ENCODE measurements at regions not wholly inside any gene's neighbourhood (a gene's known extent, or its start where the extent isn't known, plus 50 kb on each side); places are given as distances from the start of the nearest gene placed in this dataset.

- no peaks in the 10 kb centered on the region for H3K36me3 ChIP-seq (ENCODE audit: control insufficient read depth, insufficient read depth, low read length)
- no peaks in the 10 kb centered on the region for H3K79me2 ChIP-seq (ENCODE audit: control insufficient read depth, insufficient read depth, low read length)
- H3K9me3 ChIP-seq (ENCODE audit: control insufficient read depth, insufficient read depth, low read depth, low read length), result no peaks in the 10 kb centered on the region
- DNase-seq (ENCODE audit: low read depth in 2 of 2), result peak in 1 of 2 donors; percentile 16
- no peak overlapping the region for H2AFZ ChIP-seq (ENCODE audit: low read length)
- TF ChIP-seq CTCF (conservative IDR thresholded peaks at IDR 0.05 in 1 of 2, IDR thresholded peaks at IDR 0.05 in 1 of 2; ENCODE audit: low read depth in 1 of 2, low read length in 2 of 2) (no peak), EZH2 (IDR thresholded peaks at IDR 0.05; ENCODE audit: low read length, missing control alignments) (no peak)
- no peaks in the 10 kb centered on the region for H3K27me3 ChIP-seq (ENCODE audit: control insufficient read depth, insufficient read depth, low read length)
- no peak overlapping the region for H3K27ac ChIP-seq (ENCODE audit: insufficient read depth, low read length)
- no peak overlapping the region for H3K4me3 ChIP-seq (replicated peaks in 1 of 4; ENCODE audit: control extremely low read depth in 1 of 4, insufficient read depth in 1 of 4, low read depth in 3 of 4, low read length in 4 of 4)
- H3K9ac ChIP-seq (ENCODE audit: insufficient read depth, low read length), result no peak overlapping the region
- no peak overlapping the region for H3K4me2 ChIP-seq (ENCODE audit: extremely low read depth, insufficient read depth, low read length)
- no peaks in the 10 kb centered on the region for H3K4me1 ChIP-seq (ENCODE audit: control insufficient read depth, extremely low read depth, insufficient read depth, low read length)
- H4K20me1 ChIP-seq (ENCODE audit: control insufficient read depth, extremely low read depth, insufficient read depth, low read length), result no peaks in the 10 kb centered on the region
Measured at GRCh38 chr6:159481897-159482296, 211.1 kb downstream of the SOD2 start.

DNA sequence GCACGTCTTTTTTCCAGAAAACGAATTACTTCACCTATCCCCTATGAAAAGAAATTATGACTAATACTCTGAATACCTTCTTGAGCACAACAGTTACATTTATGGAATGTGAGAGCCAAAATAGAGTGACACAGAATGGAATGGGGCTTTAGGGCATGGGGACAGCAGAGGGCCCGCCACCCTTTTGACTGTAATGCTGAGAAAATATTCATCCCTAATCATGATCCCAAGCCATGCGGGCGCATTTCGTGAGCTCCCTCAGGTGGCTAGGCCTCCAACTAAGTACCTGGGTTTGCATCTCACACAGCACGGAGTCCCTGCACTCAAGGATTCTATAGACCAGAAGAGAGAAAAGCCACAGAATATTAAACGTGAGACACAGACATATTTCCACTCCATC, 212.6 kb downstream of the SOD2 start:
- Histone ChIP-seq H4K20me1 (ENCODE audit: control insufficient read depth, extremely low read depth, insufficient read depth, low read length) (no peaks in the 10 kb centered on the region), H3K9ac (ENCODE audit: insufficient read depth, low read length) (no peak overlapping the region), H3K79me2 (ENCODE audit: control insufficient read depth, insufficient read depth, low read length) (no peaks in the 10 kb centered on the region), H3K4me3 (replicated peaks in 1 of 4; ENCODE audit: control extremely low read depth in 1 of 4, insufficient read depth in 1 of 4, low read depth in 3 of 4, low read length in 4 of 4) (no peak overlapping the region), H3K4me1 (ENCODE audit: control insufficient read depth, extremely low read depth, insufficient read depth, low read length) (no peaks in the 10 kb centered on the region), H3K9me3 (ENCODE audit: control insufficient read depth, insufficient read depth, low read depth, low read length) (no peaks in the 10 kb centered on the region), H3K27me3 (ENCODE audit: control insufficient read depth, insufficient read depth, low read length) (no peaks in the 10 kb centered on the region), H3K27ac (ENCODE audit: insufficient read depth, low read length) (no peak overlapping the region), H3K36me3 (ENCODE audit: control insufficient read depth, insufficient read depth, low read length) (no peaks in the 10 kb centered on the region), H3K4me2 (ENCODE audit: extremely low read depth, insufficient read depth, low read length) (no peak overlapping the region), H2AFZ (ENCODE audit: low read length) (no peak overlapping the region)
- TF ChIP-seq EZH2 (IDR thresholded peaks at IDR 0.05; ENCODE audit: low read length, missing control alignments) (no peak), CTCF (conservative IDR thresholded peaks at IDR 0.05 in 1 of 2, IDR thresholded peaks at IDR 0.05 in 1 of 2; ENCODE audit: low read depth in 1 of 2, low read length in 2 of 2) (no peak)
- no peak for DNase-seq (ENCODE audit: low read depth in 2 of 2)

- no peak overlapping the region for H3K9ac ChIP-seq (ENCODE audit: insufficient read depth, low read length)
- no peak overlapping the region for H3K27ac ChIP-seq (ENCODE audit: insufficient read depth, low read length)
- H2AFZ ChIP-seq (ENCODE audit: low read length), result no peak overlapping the region
- H3K4me2 ChIP-seq (ENCODE audit: extremely low read depth, insufficient read depth, low read length), result no peak overlapping the region
- H3K9me3 ChIP-seq (ENCODE audit: control insufficient read depth, insufficient read depth, low read depth, low read length), result no peaks in the 10 kb centered on the region
- TF ChIP-seq EZH2 (IDR thresholded peaks at IDR 0.05; ENCODE audit: low read length, missing control alignments), result no peak
- no peak for DNase-seq (ENCODE audit: low read depth in 2 of 2)
- no peaks in the 10 kb centered on the region for H3K27me3 ChIP-seq (ENCODE audit: control insufficient read depth, insufficient read depth, low read length)
- H4K20me1 ChIP-seq (ENCODE audit: control insufficient read depth, extremely low read depth, insufficient read depth, low read length), result no peaks in the 10 kb centered on the region
- no peaks in the 10 kb centered on the region for H3K79me2 ChIP-seq (ENCODE audit: control insufficient read depth, insufficient read depth, low read length)
- no peaks in the 10 kb centered on the region for H3K4me1 ChIP-seq (ENCODE audit: control insufficient read depth, extremely low read depth, insufficient read depth, low read length)
- no peak overlapping the region for H3K4me3 ChIP-seq (replicated peaks in 1 of 4; ENCODE audit: control extremely low read depth in 1 of 4, insufficient read depth in 1 of 4, low read depth in 3 of 4, low read length in 4 of 4)
- no peaks in the 10 kb centered on the region for H3K36me3 ChIP-seq (ENCODE audit: control insufficient read depth, insufficient read depth, low read length)
Measured at GRCh38 chr6:159479146-159479545, 213.9 kb downstream of the SOD2 start.
